ENCODE measurements at regions not wholly inside any gene's neighbourhood (a gene's known extent, or its start where the extent isn't known, plus 50 kb on each side); places are given as distances from the start of the nearest gene placed in this dataset.
A peak's percentile ranks its signal among the peaks of the same experiment; 100 is the strongest.

DNA sequence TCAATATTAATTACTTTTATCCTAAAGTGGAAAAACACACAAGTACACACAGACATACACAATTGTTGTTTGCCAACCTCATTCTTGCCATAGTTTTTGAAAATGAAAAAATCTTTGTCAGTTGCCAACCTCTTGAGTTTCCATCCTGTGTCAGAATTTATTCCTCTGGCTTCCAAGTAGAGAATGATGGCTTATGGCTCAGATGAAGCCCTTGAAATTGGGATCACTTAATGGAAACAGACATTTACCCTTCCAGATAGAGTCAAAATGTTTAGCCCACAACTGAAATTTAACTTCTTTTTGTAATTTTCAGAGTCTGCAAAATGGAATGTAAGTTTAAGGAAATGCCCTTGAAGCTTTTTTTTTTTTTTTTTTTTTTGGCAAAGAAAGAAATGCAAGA lies 321.6 kb upstream of the TNP1 start:
- CTCF ChIA-PET, result no interaction called here
- Histone ChIP-seq H3K4me1 (ENCODE audit: control insufficient read depth in 1 of 2, insufficient read depth in 2 of 2, low read depth in 1 of 2, low read length in 1 of 2) (no peaks in the 10 kb centered on the region; a peak in 2 of 4 replicates), H4K20me1 (ENCODE audit: insufficient read depth) (no peaks in the 10 kb centered on the region), H3K27me3 (ENCODE audit: insufficient read depth) (no peaks in the 10 kb centered on the region), H3K27ac (ENCODE audit: low read depth in 2 of 2, low read length in 1 of 2) (no peak overlapping the region), H3K36me3 (replicated peaks in 1 of 2; ENCODE audit: control insufficient read depth in 1 of 2, insufficient read depth in 2 of 2, low read length in 1 of 2) (no peaks in the 10 kb centered on the region), H2AFZ (ENCODE audit: low read depth) (peak overlapping the region; percentile 43; the same call in 1 of the 2 replicates), H3K79me2 (ENCODE audit: insufficient read depth) (no peaks in the 10 kb centered on the region), H3K9ac (no peak overlapping the region), H3K9me3 (no peaks in the 10 kb centered on the region), H3K4me3 (ENCODE audit: low read depth in 2 of 2, low read length in 1 of 2) (no peak overlapping the region), H3K4me2 (no peak overlapping the region), H3K9me2 (no peaks in the 10 kb centered on the region), H3F3A (replicated peaks; ENCODE audit: insufficient read depth) (no peaks in the 10 kb centered on the region)
- TF ChIP-seq FOSL2 (IDR thresholded peaks at IDR 0.05; ENCODE audit: borderline replicate concordance, low read depth) (no peak), TAF1 (IDR thresholded peaks at IDR 0.05; ENCODE audit: borderline replicate concordance, low read depth, low read length) (no peak), EP300 (IDR thresholded peaks at IDR 0.05; ENCODE audit: borderline replicate concordance in 1 of 2, low read depth in 1 of 2, low read length in 1 of 2) (no peak), GATA2 (CRISPR knock-in tag; IDR thresholded peaks at IDR 0.05) (no peak), RCOR1 (IDR thresholded peaks at IDR 0.05; ENCODE audit: low read length) (no peak), NRF1 (IDR thresholded peaks at IDR 0.05; ENCODE audit: low read depth, low read length) (no peak), EZH2phosphoT487 (IDR thresholded peaks at IDR 0.05; ENCODE audit: borderline replicate concordance, low read depth) (no peak), FOXM1 (IDR thresholded peaks at IDR 0.05; ENCODE audit: low read depth) (no peak), TEAD4 (IDR thresholded peaks at IDR 0.05; ENCODE audit: borderline replicate concordance, insufficient read depth) (no peak), MXI1 (IDR thresholded peaks at IDR 0.05; ENCODE audit: low read depth, low read length) (no peak), YY1 (IDR thresholded peaks at IDR 0.05; ENCODE audit: low read depth) (no peak), JUND (IDR thresholded peaks at IDR 0.05) (no peak), MEF2A (IDR thresholded peaks at IDR 0.05; ENCODE audit: borderline replicate concordance, low read depth) (no peak), ELF1 (IDR thresholded peaks at IDR 0.05) (no peak), RFX5 (IDR thresholded peaks at IDR 0.05; ENCODE audit: low read length) (no peak)
- DNase-seq, result no peak
- POLR2A ChIA-PET, result no interaction called here

DNA sequence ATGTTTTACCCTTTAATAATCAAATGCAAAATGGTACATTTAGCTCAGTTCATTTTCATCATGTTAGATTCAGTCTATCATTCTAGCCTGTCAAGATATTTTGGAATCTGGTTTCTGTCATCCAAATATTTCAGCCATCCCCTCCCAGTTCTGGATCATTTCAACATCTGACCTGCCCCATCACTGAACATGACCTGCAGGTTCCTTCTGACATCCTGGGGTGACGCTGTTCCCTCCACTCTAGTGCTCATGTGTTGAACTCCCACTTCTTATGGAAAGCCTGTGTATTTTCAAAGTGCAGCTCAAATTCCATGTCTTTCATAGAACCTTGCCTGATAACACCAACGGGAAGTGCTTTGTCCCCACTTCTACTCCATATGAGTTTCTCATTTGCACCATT lies 320.0 kb upstream of the TNP1 start:
- H3K9me2 ChIP-seq, result no peaks in the 10 kb centered on the region
- no peaks in the 10 kb centered on the region for H3K9me3 ChIP-seq
- TF ChIP-seq GABPA (IDR thresholded peaks at IDR 0.05; ENCODE audit: low read depth) (no peak), RFX5 (IDR thresholded peaks at IDR 0.05; ENCODE audit: low read length) (no peak), EZH2phosphoT487 (IDR thresholded peaks at IDR 0.05; ENCODE audit: borderline replicate concordance, low read depth) (no peak), TCF12 (IDR thresholded peaks at IDR 0.05) (no peak), NRF1 (IDR thresholded peaks at IDR 0.05; ENCODE audit: low read depth, low read length) (no peak), ELF1 (IDR thresholded peaks at IDR 0.05) (no peak), GATA2 (CRISPR knock-in tag; IDR thresholded peaks at IDR 0.05) (no peak), CHD2 (IDR thresholded peaks at IDR 0.05; ENCODE audit: low read length, partially characterized antibody) (no peak), EP300 (IDR thresholded peaks at IDR 0.05; ENCODE audit: borderline replicate concordance in 1 of 2, low read depth in 1 of 2, low read length in 1 of 2) (no peak), TEAD4 (IDR thresholded peaks at IDR 0.05; ENCODE audit: borderline replicate concordance, insufficient read depth) (no peak), NFIC (IDR thresholded peaks at IDR 0.05; ENCODE audit: borderline replicate concordance) (no peak), RAD21 (IDR thresholded peaks at IDR 0.05; ENCODE audit: low read length) (no peak), RXRA (IDR thresholded peaks at IDR 0.05; ENCODE audit: borderline replicate concordance, low read depth) (no peak), YY1 (IDR thresholded peaks at IDR 0.05; ENCODE audit: low read depth) (no peak), SIN3A (IDR thresholded peaks at IDR 0.05; ENCODE audit: borderline replicate concordance, low read depth, low read length) (no peak), MEF2A (IDR thresholded peaks at IDR 0.05; ENCODE audit: borderline replicate concordance, low read depth) (no peak)
- TF ChIP-seq, protein P1, sequence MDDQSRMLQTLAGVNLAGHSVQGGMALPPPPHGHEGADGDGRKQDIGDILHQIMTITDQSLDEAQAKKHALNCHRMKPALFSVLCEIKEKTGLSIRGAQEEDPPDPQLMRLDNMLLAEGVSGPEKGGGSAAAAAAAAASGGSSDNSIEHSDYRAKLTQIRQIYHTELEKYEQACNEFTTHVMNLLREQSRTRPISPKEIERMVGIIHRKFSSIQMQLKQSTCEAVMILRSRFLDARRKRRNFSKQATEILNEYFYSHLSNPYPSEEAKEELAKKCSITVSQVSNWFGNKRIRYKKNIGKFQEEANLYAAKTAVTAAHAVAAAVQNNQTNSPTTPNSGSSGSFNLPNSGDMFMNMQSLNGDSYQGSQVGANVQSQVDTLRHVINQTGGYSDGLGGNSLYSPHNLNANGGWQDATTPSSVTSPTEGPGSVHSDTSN (IDR thresholded peaks at IDR 0.05), result no peak
- TF ChIP-seq, protein P2, sequence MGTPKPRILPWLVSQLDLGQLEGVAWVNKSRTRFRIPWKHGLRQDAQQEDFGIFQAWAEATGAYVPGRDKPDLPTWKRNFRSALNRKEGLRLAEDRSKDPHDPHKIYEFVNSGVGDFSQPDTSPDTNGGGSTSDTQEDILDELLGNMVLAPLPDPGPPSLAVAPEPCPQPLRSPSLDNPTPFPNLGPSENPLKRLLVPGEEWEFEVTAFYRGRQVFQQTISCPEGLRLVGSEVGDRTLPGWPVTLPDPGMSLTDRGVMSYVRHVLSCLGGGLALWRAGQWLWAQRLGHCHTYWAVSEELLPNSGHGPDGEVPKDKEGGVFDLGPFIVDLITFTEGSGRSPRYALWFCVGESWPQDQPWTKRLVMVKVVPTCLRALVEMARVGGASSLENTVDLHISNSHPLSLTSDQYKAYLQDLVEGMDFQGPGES (IDR thresholded peaks at IDR 0.05; ENCODE audit: low read depth, low read length), result no peak
- TF ChIP-seq, protein P3, sequence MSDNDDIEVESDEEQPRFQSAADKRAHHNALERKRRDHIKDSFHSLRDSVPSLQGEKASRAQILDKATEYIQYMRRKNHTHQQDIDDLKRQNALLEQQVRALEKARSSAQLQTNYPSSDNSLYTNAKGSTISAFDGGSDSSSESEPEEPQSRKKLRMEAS (IDR thresholded peaks at IDR 0.05; ENCODE audit: low read depth), result no peak
- TF ChIP-seq, protein P4, sequence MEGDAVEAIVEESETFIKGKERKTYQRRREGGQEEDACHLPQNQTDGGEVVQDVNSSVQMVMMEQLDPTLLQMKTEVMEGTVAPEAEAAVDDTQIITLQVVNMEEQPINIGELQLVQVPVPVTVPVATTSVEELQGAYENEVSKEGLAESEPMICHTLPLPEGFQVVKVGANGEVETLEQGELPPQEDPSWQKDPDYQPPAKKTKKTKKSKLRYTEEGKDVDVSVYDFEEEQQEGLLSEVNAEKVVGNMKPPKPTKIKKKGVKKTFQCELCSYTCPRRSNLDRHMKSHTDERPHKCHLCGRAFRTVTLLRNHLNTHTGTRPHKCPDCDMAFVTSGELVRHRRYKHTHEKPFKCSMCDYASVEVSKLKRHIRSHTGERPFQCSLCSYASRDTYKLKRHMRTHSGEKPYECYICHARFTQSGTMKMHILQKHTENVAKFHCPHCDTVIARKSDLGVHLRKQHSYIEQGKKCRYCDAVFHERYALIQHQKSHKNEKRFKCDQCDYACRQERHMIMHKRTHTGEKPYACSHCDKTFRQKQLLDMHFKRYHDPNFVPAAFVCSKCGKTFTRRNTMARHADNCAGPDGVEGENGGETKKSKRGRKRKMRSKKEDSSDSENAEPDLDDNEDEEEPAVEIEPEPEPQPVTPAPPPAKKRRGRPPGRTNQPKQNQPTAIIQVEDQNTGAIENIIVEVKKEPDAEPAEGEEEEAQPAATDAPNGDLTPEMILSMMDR (IDR thresholded peaks at IDR 0.05), result no peak
- H3K4me3 ChIP-seq (ENCODE audit: low read depth in 2 of 2, low read length in 1 of 2), result no peak overlapping the region
- H3F3A ChIP-seq (replicated peaks; ENCODE audit: insufficient read depth), result no peaks in the 10 kb centered on the region
- H3K36me3 ChIP-seq (replicated peaks in 1 of 2; ENCODE audit: control insufficient read depth in 1 of 2, insufficient read depth in 2 of 2, low read length in 1 of 2), result no peaks in the 10 kb centered on the region
- H3K4me2 ChIP-seq, result no peak overlapping the region
- H2AFZ ChIP-seq (ENCODE audit: low read depth), result no peak overlapping the region
- ChIA-PET POLR2A (no interaction called here), CTCF (interaction anchor here (0.6 to 0.9 kb wide), 2 partner anchors 13 to 330 kb away, joined by 3 read pairs; no protein-coding TSS in a partner anchor)
- no peak for DNase-seq
- no peaks in the 10 kb centered on the region for H4K20me1 ChIP-seq (ENCODE audit: insufficient read depth)
- no peaks in the 10 kb centered on the region for H3K79me2 ChIP-seq (ENCODE audit: insufficient read depth)
- H3K27me3 ChIP-seq (ENCODE audit: insufficient read depth), result no peaks in the 10 kb centered on the region
- 58% methylated on average over 2 of the region's 2 CpGs for WGBS (ENCODE audit: low lambda C conversion rate)
- no peak overlapping the region for H3K27ac ChIP-seq (ENCODE audit: low read depth in 2 of 2, low read length in 1 of 2)
- no peak overlapping the region for H3K9ac ChIP-seq
- no peaks in the 10 kb centered on the region; a peak in 1 of 4 replicates for H3K4me1 ChIP-seq (ENCODE audit: control insufficient read depth in 1 of 2, insufficient read depth in 2 of 2, low read depth in 1 of 2, low read length in 1 of 2)
